HEK293T (cell line): ENCODE measurements at regions not wholly inside any gene's neighbourhood (a gene's known extent, or its start where the extent isn't known, plus 50 kb on each side); places are given as distances from the start of the nearest gene placed in this dataset.

Experiments used
- FOXK2 ChIP-seq: fragments of 450-650 bp; IDR thresholded peaks from 2 replicates; pipeline ENCODE4 v1.6.1; 2016; ENCODE audit warnings: mild to moderate bottlenecking
- SP1 ChIP-seq: fragments of 450-650 bp; IDR thresholded peaks from 2 replicates; pipeline ENCODE4 v1.6.1; 2017

- TF ChIP-seq SP1 (no peak), FOXK2 (no peak)
These were observed 278.3 kb downstream of the TEX29 start for GRCh38 chr13:111598747-111599146.
